PC-3 (cell line): ENCODE measurements at regions not wholly inside any gene's neighbourhood (a gene's known extent, or its start where the extent isn't known, plus 50 kb on each side); places are given as distances from the start of the nearest gene placed in this dataset.

Experiments
- ATAC-seq: fragments of 200-7000 bp; cut with Tn5 transposase; 2 replicates; pipeline ENCODE4 v1.9.1; 2020; ENCODE audit warnings: mild to moderate bottlenecking, moderate library complexity
- BruUV-seq: library from RNA; stranded (reverse); fragments of 400-500 nt; replicated peaks from 2 replicates; lab custom pipeline; 2021; lab: Mats Ljungman, UMichigan
- CTCF ChIA-PET: fragments of 300-600 bp; sonication (Branson Sonifier 250); formaldehyde crosslinking; loops from one replicate; lab custom pipeline; 2022; ENCODE audit warnings: antibody characterized with exemption; lab: Charles Lee
- POLR2A ChIA-PET: fragments of 300-600 bp; sonication (Branson Sonifier 250); formaldehyde crosslinking; loops from one replicate; lab custom pipeline; 2022; ENCODE audit warnings: antibody characterized with exemption; ENCODE audit not compliant: unreplicated experiment; lab: Charles Lee
- DNase-seq: peaks from one replicate; pipeline ENCODE4 v3.0.0-alpha.2; 2015
- H2AFZ ChIP-seq: fragments of 300-600 bp; sonication (generic); 2 replicates; pipeline ENCODE4 v1.6.0; 2016; ENCODE audit warnings: antibody characterized with exemption, low read length
- H3F3A ChIP-seq: fragments of 300-600 bp; sonication (generic); one replicate; pipeline ENCODE4 v1.6.0; 2017; ENCODE audit warnings: antibody characterized with exemption, low read length, control low read depth, mild to moderate bottlenecking; ENCODE audit not compliant: unreplicated experiment
- H3K27ac ChIP-seq: fragments of 300-600 bp; sonication (generic); 2 replicates; pipeline ENCODE4 v1.5.1; 2016; ENCODE audit warnings: mild to moderate bottlenecking, low read length
- H3K27me3 ChIP-seq: fragments of 300-600 bp; sonication (generic); 2 replicates; pipeline ENCODE4 v1.6.1; 2016; ENCODE audit warnings: low read length, mixed read lengths
- H3K36me3 ChIP-seq: fragments of 300-600 bp; sonication (generic); 2 replicates; pipeline ENCODE4 v1.6.1; 2016; ENCODE audit warnings: low read depth, mixed run types, low read length, mixed read lengths
- H3K4me1 ChIP-seq: fragments of 300-600 bp; sonication (generic); 2 replicates; pipeline ENCODE4 v1.5.1; 2016; ENCODE audit warnings: low read length; ENCODE audit not compliant: insufficient read depth
- H3K4me2 ChIP-seq: fragments of 300-600 bp; sonication (generic); 2 replicates; pipeline ENCODE4 v1.6.0; 2016; ENCODE audit warnings: low read length
- H3K4me3 ChIP-seq: fragments of 300-600 bp; sonication (generic); 2 replicates; pipeline ENCODE4 v1.5.1; 2016; ENCODE audit warnings: mild to moderate bottlenecking, low read length, mixed read lengths
- H3K79me2 ChIP-seq: fragments of 300-600 bp; sonication (generic); 2 replicates; pipeline ENCODE4 v1.6.1; 2017; ENCODE audit warnings: low read length, mixed read lengths
- H3K9ac ChIP-seq: fragments of 300-600 bp; sonication (generic); 2 replicates; pipeline ENCODE4 v1.6.0; 2016; ENCODE audit warnings: mild to moderate bottlenecking, low read length
- H3K9me2 ChIP-seq: fragments of 300-600 bp; sonication (generic); replicated peaks from 2 replicates; pipeline ENCODE4 v1.6.1; 2016; ENCODE audit warnings: mixed run types, low read length, mixed read lengths
- H3K9me3 ChIP-seq: fragments of 300-600 bp; sonication (generic); 2 replicates; pipeline ENCODE4 v1.6.1; 2016; ENCODE audit warnings: low read length, mixed read lengths
- H4K20me1 ChIP-seq: fragments of 300-600 bp; sonication (generic); 2 replicates; pipeline ENCODE4 v1.6.1; 2016; ENCODE audit warnings: low read length, mixed read lengths
- CTCF ChIP-seq: fragments of 300-600 bp; sonication (generic); conservative IDR thresholded peaks from 2 replicates; pipeline ENCODE4 v1.5.1; 2017; ENCODE audit warnings: antibody characterized with exemption, low read depth, mild to moderate bottlenecking, low read length
- EZH2 ChIP-seq: fragments of 300-600 bp; sonication (generic); IDR thresholded peaks from one replicate; pipeline ENCODE4 v1.6.1; 2017; ENCODE audit warnings: antibody characterized with exemption, mild to moderate bottlenecking, low read length; ENCODE audit not compliant: unreplicated experiment
- EZH2phosphoT487 ChIP-seq: fragments of 300-600 bp; sonication (generic); IDR thresholded peaks from 2 replicates; pipeline ENCODE4 v1.6.1; 2018; ENCODE audit warnings: mild to moderate bottlenecking, antibody characterized with exemption, low read length, borderline replicate concordance
- intact Hi-C: fragments of 100-400 bp; cut with micrococcal nuclease; formaldehyde crosslinking; loops from 2 replicates; pipeline ENCODE4 v1.9.0; 2023

- Histone ChIP-seq H3K27me3 (no peaks in the 10 kb centered on the region), H3K4me3 (no peak overlapping the region), H3K9me2 (no peaks in the 10 kb centered on the region), H3K4me2 (no peak overlapping the region), H3F3A (no peaks in the 10 kb centered on the region), H3K9ac (no peak overlapping the region), H3K27ac (no peak overlapping the region), H3K9me3 (no peaks in the 10 kb centered on the region), H4K20me1 (no peaks in the 10 kb centered on the region), H3K4me1 (no peaks in the 10 kb centered on the region), H3K79me2 (no peaks in the 10 kb centered on the region), H3K36me3 (no peaks in the 10 kb centered on the region), H2AFZ (no peak overlapping the region)
- DNase-seq (no peak), ATAC-seq (no peak)
- no TSS peak for BruUV-seq
- ChIA-PET CTCF (no interaction called here), POLR2A (no interaction called here)
- TF ChIP-seq EZH2phosphoT487 (no peak), CTCF (no peak), EZH2 (no peak)
- intact Hi-C loops: no loop called here
Measured at GRCh38 chr11:22471385-22471784, 133.2 kb downstream of the SLC17A6 start.

DNA sequence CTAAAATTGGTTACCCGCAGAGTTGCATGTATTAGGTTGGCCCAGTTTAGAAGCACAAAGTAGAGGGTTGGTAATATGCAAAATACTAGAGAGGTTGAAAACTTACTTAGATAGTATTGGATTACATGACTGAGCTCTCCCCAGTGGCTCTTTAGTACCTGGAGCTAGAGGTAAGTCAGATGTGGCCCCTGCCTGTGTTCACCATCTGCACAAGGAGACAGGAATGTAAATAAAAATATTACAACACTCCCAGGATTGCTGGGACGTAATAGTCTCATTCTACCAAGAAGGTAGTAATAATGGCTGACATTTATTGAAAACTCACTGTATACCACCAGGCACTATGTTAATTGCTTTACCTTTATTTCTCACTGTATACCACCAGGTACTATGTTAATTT, 129.6 kb downstream of the SLC17A6 start:
- H3K4me2 ChIP-seq: no peak overlapping the region
- no peaks in the 10 kb centered on the region for H3K27me3 ChIP-seq
- no peaks in the 10 kb centered on the region for H4K20me1 ChIP-seq
- intact Hi-C loops: no loop called here
- H3K36me3 ChIP-seq: no peaks in the 10 kb centered on the region
- H3K4me3 ChIP-seq: no peak overlapping the region
- ChIA-PET CTCF (no interaction called here), POLR2A (no interaction called here)
- H3K9me3 ChIP-seq: no peaks in the 10 kb centered on the region
- H3K9ac ChIP-seq: no peak overlapping the region
- DNase-seq (no peak), ATAC-seq (no peak)
- H3K9me2 ChIP-seq: no peaks in the 10 kb centered on the region
- no peak for TF ChIP-seq CTCF
- TF ChIP-seq EZH2phosphoT487: no peak
- TF ChIP-seq EZH2: no peak
- H3K4me1 ChIP-seq: no peaks in the 10 kb centered on the region
- no peaks in the 10 kb centered on the region for H3F3A ChIP-seq
- H3K27ac ChIP-seq: no peak overlapping the region
- no TSS peak for BruUV-seq
- H2AFZ ChIP-seq: no peak overlapping the region
- no peaks in the 10 kb centered on the region for H3K79me2 ChIP-seq

- intact Hi-C loops: no loop called here
- CTCF ChIA-PET: no interaction called here
- H3K27ac ChIP-seq: no peak overlapping the region
Measured at GRCh38 chr11:22467248-22467647, 129.1 kb downstream of the SLC17A6 start.

More at GRCh38 chr11:22467248-22467647, 129.1 kb downstream of the SLC17A6 start:
- H3K4me2 ChIP-seq: no peak overlapping the region
- no peak overlapping the region for H3K4me3 ChIP-seq
- BruUV-seq: no TSS peak
- DNase-seq: no peak
- H2AFZ ChIP-seq: no peak overlapping the region
- H3K79me2 ChIP-seq: no peaks in the 10 kb centered on the region
- no peak overlapping the region for H3K9ac ChIP-seq
- no peaks in the 10 kb centered on the region for H3F3A ChIP-seq
- POLR2A ChIA-PET: no interaction called here
- no peaks in the 10 kb centered on the region for H3K9me3 ChIP-seq
- no peak for TF ChIP-seq CTCF
- H4K20me1 ChIP-seq: no peaks in the 10 kb centered on the region
- H3K9me2 ChIP-seq: no peaks in the 10 kb centered on the region
- ATAC-seq: no peak
- H3K4me1 ChIP-seq: no peaks in the 10 kb centered on the region
- no peaks in the 10 kb centered on the region for H3K36me3 ChIP-seq
- no peaks in the 10 kb centered on the region for H3K27me3 ChIP-seq
